Activated CD4-positive, alpha-beta memory T cell treated with anti-CD3 and anti-CD28 coated beads for 36 hours (primary cell): ENCODE measurements at regions not wholly inside any gene's neighbourhood (a gene's known extent, or its start where the extent isn't known, plus 50 kb on each side); places are given as distances from the start of the nearest gene placed in this dataset.

ENCODE experiments used
- CTCF ChIA-PET: fragments of 350-600 bp; sonication (Branson Sonifier 250); formaldehyde crosslinking; loops from one replicate; lab custom pipeline; 2021; ENCODE audit warnings: antibody characterized with exemption, inconsistent platforms; lab: Charles Lee
- POLR2A ChIA-PET: fragments of 350-600 bp; sonication (Branson Sonifier 250); formaldehyde crosslinking; loops from one replicate; lab custom pipeline; 2021; ENCODE audit warnings: antibody characterized with exemption; lab: Charles Lee
- DNase-seq: peaks from one replicate; pipeline ENCODE4 v3.0.0-alpha.2; 2020
- H3K27ac Mint-ChIP-seq: one replicate; pipeline ENCODE4 v1.8.0; 2021; ENCODE audit warnings: mixed read lengths
- H3K27me3 Mint-ChIP-seq: one replicate; pipeline ENCODE4 v1.8.0; 2021; ENCODE audit warnings: mixed read lengths
- H3K36me3 Mint-ChIP-seq: one replicate; pipeline ENCODE4 v1.8.0; 2021; ENCODE audit warnings: mixed read lengths
- H3K4me1 Mint-ChIP-seq: one replicate; pipeline ENCODE4 v1.8.0; 2021; ENCODE audit warnings: low read depth, mixed read lengths
- H3K4me3 Mint-ChIP-seq: one replicate; pipeline ENCODE4 v1.8.0; 2021; ENCODE audit warnings: mild to moderate bottlenecking, mixed read lengths
- H3K9me3 Mint-ChIP-seq: one replicate; pipeline ENCODE4 v1.8.0; 2021; ENCODE audit warnings: mixed read lengths
- intact Hi-C: fragments of 100-400 bp; cut with micrococcal nuclease; formaldehyde crosslinking; loops from one replicate; pipeline ENCODE4 v1.15.1; 2023

GRCh38 chr5:174159327-174160114 lies 114.0 kb downstream of the NSG2 start:
- DNase-seq = no peak
- no peaks in the 10 kb centered on the region for H3K36me3 Mint-ChIP-seq
- H3K9me3 Mint-ChIP-seq = peaks cover 19% of the 10 kb centered on the region
- no peaks in the 10 kb centered on the region for H3K4me1 Mint-ChIP-seq
- H3K27ac Mint-ChIP-seq = no peak overlapping the region
- no peak overlapping the region for H3K4me3 Mint-ChIP-seq
- POLR2A ChIA-PET = no interaction called here
- CTCF ChIA-PET = interaction anchor here (1.3 kb wide), 1 partner anchor 152 kb away, joined by 6 read pairs; no protein-coding TSS in a partner anchor
- intact Hi-C loops = no loop called here
- peaks cover 2% of the 10 kb centered on the region for H3K27me3 Mint-ChIP-seq

GRCh38 chr5:174165406-174165805 lies 119.9 kb downstream of the NSG2 start:
- H3K27ac Mint-ChIP-seq = no peak overlapping the region
- H3K9me3 Mint-ChIP-seq = peaks cover 9% of the 10 kb centered on the region
- POLR2A ChIA-PET = no interaction called here
- no peak for DNase-seq
- H3K4me1 Mint-ChIP-seq = no peaks in the 10 kb centered on the region
- no peak overlapping the region for H3K4me3 Mint-ChIP-seq
- H3K36me3 Mint-ChIP-seq = no peaks in the 10 kb centered on the region
- intact Hi-C loops = no loop called here
- CTCF ChIA-PET = no interaction called here
- peaks cover 3% of the 10 kb centered on the region for H3K27me3 Mint-ChIP-seq

DNA sequence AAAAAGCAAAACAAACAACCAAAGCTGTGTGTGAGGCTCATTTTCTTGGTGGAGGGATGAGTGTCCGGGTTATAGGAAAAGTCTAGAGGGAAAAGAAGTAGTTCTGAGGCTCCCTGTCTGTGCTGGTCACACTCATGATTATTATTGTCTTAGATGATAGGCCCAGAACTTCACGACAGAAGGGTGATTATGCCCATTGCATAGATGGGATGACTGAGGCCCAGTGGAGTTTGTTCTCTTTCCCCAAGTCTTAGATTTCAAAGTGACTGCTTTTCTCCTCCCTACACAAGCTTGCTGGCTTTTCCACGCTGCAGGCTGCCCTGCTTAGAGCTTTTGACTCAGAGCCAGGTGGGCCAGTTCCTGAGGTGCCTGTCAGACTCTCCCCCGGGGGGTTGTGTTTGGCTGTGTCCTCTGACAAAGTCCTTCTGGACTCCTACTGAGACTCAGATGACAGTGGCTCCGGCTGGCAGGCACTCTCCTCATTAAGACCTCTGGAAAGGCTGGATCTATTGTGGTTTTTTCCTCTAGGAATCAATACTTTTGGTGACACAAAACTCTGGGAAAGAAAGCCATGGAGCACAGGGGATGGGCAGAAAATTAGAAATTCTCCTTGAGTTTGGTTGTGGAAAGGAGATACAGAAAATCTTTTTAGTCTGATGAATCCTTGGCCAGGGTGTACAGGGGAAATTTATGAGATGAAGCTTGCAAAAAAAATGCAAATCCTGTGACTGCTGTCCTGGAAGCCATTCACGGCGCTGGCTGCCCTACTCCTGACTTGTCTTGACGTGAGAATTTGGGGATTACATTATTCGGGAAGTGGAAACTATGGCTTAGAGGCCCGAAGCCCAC lies 120.9 kb downstream of the NSG2 start:
- no peak for DNase-seq
- Mint-ChIP-seq H3K36me3 (no peaks in the 10 kb centered on the region), H3K4me1 (no peaks in the 10 kb centered on the region), H3K4me3 (no peak overlapping the region), H3K27me3 (peaks cover 3% of the 10 kb centered on the region), H3K27ac (no peak overlapping the region), H3K9me3 (peaks cover 9% of the 10 kb centered on the region)
- CTCF ChIA-PET = no interaction called here
- POLR2A ChIA-PET = no interaction called here
- intact Hi-C loops = no loop called here

GRCh38 chr5:174167080-174167910 lies 121.8 kb downstream of the NSG2 start:
- intact Hi-C loops = no loop called here
- no peaks in the 10 kb centered on the region for H3K4me1 Mint-ChIP-seq
- no peaks in the 10 kb centered on the region for H3K36me3 Mint-ChIP-seq
- CTCF ChIA-PET = no interaction called here
- no peak overlapping the region for H3K27ac Mint-ChIP-seq
- peaks cover 3% of the 10 kb centered on the region for H3K27me3 Mint-ChIP-seq
- no peak overlapping the region for H3K4me3 Mint-ChIP-seq
- no peak for DNase-seq
- peaks cover 9% of the 10 kb centered on the region for H3K9me3 Mint-ChIP-seq
- POLR2A ChIA-PET = no interaction called here

- intact Hi-C loops = no loop called here
- no peak for DNase-seq
- Mint-ChIP-seq H3K36me3 (no peaks in the 10 kb centered on the region), H3K27me3 (peaks cover 12% of the 10 kb centered on the region), H3K9me3 (peaks cover 9% of the 10 kb centered on the region), H3K27ac (no peak overlapping the region), H3K4me3 (no peak overlapping the region), H3K4me1 (no peaks in the 10 kb centered on the region)
- POLR2A ChIA-PET = no interaction called here
- CTCF ChIA-PET = no interaction called here
Measured at GRCh38 chr5:174172152-174172551, 126.6 kb downstream of the NSG2 start.

- DNase-seq = no peak
- Mint-ChIP-seq H3K27ac (no peak overlapping the region), H3K27me3 (peaks cover 12% of the 10 kb centered on the region), H3K4me3 (no peak overlapping the region), H3K9me3 (peaks cover 9% of the 10 kb centered on the region), H3K4me1 (no peaks in the 10 kb centered on the region), H3K36me3 (no peaks in the 10 kb centered on the region)
- ChIA-PET POLR2A (no interaction called here), CTCF (no interaction called here)
- intact Hi-C loops = no loop called here
Measured at GRCh38 chr5:174172566-174172965, 127.1 kb downstream of the NSG2 start.

DNA sequence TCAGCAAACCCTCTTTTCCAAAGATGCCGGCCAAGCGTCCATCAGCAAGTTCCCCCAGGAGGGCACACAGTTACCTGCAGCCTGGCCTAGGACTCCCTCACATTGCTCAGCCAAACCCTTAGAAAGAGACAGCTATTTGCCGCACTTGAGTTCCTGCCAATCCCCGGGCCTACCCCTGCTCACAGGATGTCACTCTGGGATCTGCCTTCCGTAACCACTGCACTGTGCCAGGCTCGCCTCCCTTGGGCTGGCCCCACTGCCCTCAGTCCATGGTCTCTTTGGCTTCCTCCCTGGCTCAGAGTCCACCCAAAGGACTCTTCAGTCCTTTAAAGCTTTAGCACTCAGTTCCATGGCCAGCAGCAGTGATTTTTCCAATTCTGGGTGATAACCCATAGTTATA lies 128.3 kb downstream of the NSG2 start:
- POLR2A ChIA-PET = no interaction called here
- Mint-ChIP-seq H3K36me3 (no peaks in the 10 kb centered on the region), H3K27me3 (peaks cover 12% of the 10 kb centered on the region), H3K4me1 (no peaks in the 10 kb centered on the region), H3K4me3 (no peak overlapping the region), H3K27ac (no peak overlapping the region), H3K9me3 (peaks cover 7% of the 10 kb centered on the region)
- CTCF ChIA-PET = no interaction called here
- no peak for DNase-seq
- intact Hi-C loops = no loop called here

DNA sequence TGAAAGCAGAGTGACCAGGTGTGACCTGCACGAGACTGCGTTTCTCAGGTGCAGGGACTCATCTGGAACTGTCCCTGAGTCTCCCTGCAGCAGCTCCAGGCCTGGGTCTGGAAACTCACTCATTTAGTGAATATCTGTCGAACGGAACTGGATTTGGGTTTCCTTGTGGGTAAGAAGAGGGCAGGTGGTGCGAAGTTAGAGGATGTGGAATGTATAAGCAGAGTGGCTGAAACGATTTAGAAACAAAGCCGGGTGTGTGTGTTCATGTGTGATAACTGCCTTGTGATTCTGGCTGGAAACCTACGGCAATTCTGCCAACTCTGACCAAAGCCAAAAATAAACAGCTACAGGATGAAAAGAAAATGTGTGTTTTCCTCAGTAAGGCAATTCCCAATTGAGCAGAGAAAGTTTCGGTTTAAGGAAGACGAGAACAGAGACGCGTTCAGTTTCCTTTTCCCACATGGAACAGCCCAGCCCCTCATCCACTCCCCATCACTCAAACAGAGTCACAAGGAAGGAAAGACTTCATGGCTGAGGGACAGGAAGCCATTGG lies 130.3 kb downstream of the NSG2 start:
- intact Hi-C loops = no loop called here
- Mint-ChIP-seq H3K9me3 (no peaks in the 10 kb centered on the region), H3K4me1 (no peaks in the 10 kb centered on the region), H3K4me3 (no peak overlapping the region), H3K27ac (no peak overlapping the region), H3K36me3 (no peaks in the 10 kb centered on the region), H3K27me3 (peaks cover 12% of the 10 kb centered on the region)
- ChIA-PET CTCF (no interaction called here), POLR2A (no interaction called here)
- DNase-seq = no peak

DNA sequence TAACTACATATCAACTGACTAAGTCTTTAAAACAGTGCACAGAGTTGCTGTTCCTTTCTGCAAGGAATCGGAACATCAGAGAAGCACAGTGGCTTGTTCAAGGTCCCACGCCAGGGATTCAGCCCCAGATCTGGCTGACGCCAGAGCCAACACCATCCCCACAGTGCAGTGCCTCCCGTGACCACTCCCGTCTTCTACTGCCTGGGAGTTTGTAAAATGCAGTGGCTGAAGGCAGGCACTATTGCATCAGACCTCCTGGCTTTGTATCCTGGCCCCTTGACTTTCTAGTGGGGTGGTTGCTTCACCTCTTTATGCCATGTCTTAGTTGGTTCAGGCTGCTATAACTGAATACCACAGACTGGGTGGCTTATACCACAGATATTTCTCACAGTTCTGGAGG lies 131.0 kb downstream of the NSG2 start:
- Mint-ChIP-seq H3K9me3 (no peaks in the 10 kb centered on the region), H3K27ac (no peak overlapping the region), H3K36me3 (no peaks in the 10 kb centered on the region), H3K4me3 (no peak overlapping the region), H3K4me1 (no peaks in the 10 kb centered on the region), H3K27me3 (peaks cover 12% of the 10 kb centered on the region)
- DNase-seq = no peak
- CTCF ChIA-PET = no interaction called here
- intact Hi-C loops = no loop called here
- POLR2A ChIA-PET = no interaction called here

- Mint-ChIP-seq H3K4me3 (no peak overlapping the region), H3K27me3 (peaks cover 12% of the 10 kb centered on the region), H3K27ac (no peak overlapping the region), H3K4me1 (no peaks in the 10 kb centered on the region), H3K36me3 (no peaks in the 10 kb centered on the region), H3K9me3 (no peaks in the 10 kb centered on the region)
- CTCF ChIA-PET = no interaction called here
- DNase-seq = no peak
- POLR2A ChIA-PET = no interaction called here
- intact Hi-C loops = no loop called here
Measured at GRCh38 chr5:174177531-174177930, 132.0 kb downstream of the NSG2 start.

GRCh38 chr5:174177976-174178605 lies 132.6 kb downstream of the NSG2 start:
- Mint-ChIP-seq H3K4me3 (no peak overlapping the region), H3K27me3 (peaks cover 12% of the 10 kb centered on the region), H3K36me3 (no peaks in the 10 kb centered on the region), H3K27ac (no peak overlapping the region), H3K4me1 (no peaks in the 10 kb centered on the region), H3K9me3 (no peaks in the 10 kb centered on the region)
- intact Hi-C loops = no loop called here
- no peak for DNase-seq
- POLR2A ChIA-PET = no interaction called here
- CTCF ChIA-PET = no interaction called here
